Astrocyte (in vitro differentiated cells and primary cell): ENCODE measurements at regions not wholly inside any gene's neighbourhood (a gene's known extent, or its start where the extent isn't known, plus 50 kb on each side); places are given as distances from the start of the nearest gene placed in this dataset.

Source experiments
- CTCF ChIP-seq: IDR thresholded peaks from 2 replicates; pipeline ENCODE4 v1.5.1; 2011; ENCODE audit warnings: low read depth, mild to moderate bottlenecking, inconsistent platforms, low read length, moderate library complexity; ENCODE audit not compliant: insufficient read depth
- EZH2 ChIP-seq: IDR thresholded peaks from 2 replicates; pipeline ENCODE4 v1.6.1; 2012; ENCODE audit warnings: mild to moderate bottlenecking, low read length, inconsistent platforms; ENCODE audit not compliant: insufficient read depth

GRCh38 chr5:8418049-8418426, 549.1 kb downstream of the MTRR start:
- TF ChIP-seq CTCF (no peak), EZH2 (no peak)
